Ishikawa (cell line): ENCODE measurements at regions not wholly inside any gene's neighbourhood (a gene's known extent, or its start where the extent isn't known, plus 50 kb on each side); places are given as distances from the start of the nearest gene placed in this dataset.

ENCODE experiments used
- EGR1 ChIP-seq: IDR thresholded peaks from 2 replicates; pipeline ENCODE4 v1.6.1; 2012
- EP300 ChIP-seq: IDR thresholded peaks from 2 replicates; pipeline ENCODE4 v1.6.1; 2012; ENCODE audit warnings: borderline replicate concordance
- RAD21 ChIP-seq: IDR thresholded peaks from 2 replicates; pipeline ENCODE4 v1.6.1; 2012; ENCODE audit warnings: low read depth
- REST ChIP-seq: IDR thresholded peaks from 2 replicates; pipeline ENCODE4 v1.6.1; 2012; ENCODE audit warnings: low read depth, mild to moderate bottlenecking
- ZBTB7A ChIP-seq: IDR thresholded peaks from 2 replicates; pipeline ENCODE4 v1.6.1; 2012; ENCODE audit warnings: low read depth

DNA sequence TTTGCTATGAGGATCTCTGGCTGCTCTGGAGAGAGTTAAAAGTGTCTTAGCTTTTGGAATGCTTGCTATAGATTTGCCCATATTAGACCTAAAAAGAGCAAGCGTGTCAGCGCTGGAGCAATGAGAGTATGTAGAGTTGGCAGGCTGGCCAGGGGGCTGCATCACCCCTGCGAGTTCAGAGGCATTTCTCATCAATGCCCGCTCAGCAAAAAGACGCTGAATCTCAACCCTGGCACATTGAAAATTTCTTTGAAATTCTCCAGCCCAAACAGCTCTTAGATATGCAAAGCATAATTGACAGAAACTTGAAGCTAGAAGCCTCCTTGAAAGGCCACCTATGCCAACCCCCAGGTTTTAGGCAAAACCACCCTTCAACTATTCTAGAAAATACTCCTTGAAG lies 135.5 kb upstream of the F3 start:
- TF ChIP-seq EP300 (no peak), REST (no peak), EGR1 (no peak), RAD21 (no peak), ZBTB7A (no peak)
